Fibroblast of peridontal ligament (primary cell): ENCODE measurements at regions not wholly inside any gene's neighbourhood (a gene's known extent, or its start where the extent isn't known, plus 50 kb on each side); places are given as distances from the start of the nearest gene placed in this dataset.
"Not testable (repeated sequence)": the region's sequence is repeated elsewhere in the genome, so short reads cannot be mapped to it uniquely, and the experiment has no call there.

Experiments
- DNase-seq: peaks from one replicate; pipeline ENCODE4 v3.0.0-alpha.2; 2010; ENCODE audit errors: extremely low read depth

GRCh38 chr12:20040831-20041230, 327.5 kb upstream of the PDE3A start:
- peak; percentile 8 for DNase-seq

DNA sequence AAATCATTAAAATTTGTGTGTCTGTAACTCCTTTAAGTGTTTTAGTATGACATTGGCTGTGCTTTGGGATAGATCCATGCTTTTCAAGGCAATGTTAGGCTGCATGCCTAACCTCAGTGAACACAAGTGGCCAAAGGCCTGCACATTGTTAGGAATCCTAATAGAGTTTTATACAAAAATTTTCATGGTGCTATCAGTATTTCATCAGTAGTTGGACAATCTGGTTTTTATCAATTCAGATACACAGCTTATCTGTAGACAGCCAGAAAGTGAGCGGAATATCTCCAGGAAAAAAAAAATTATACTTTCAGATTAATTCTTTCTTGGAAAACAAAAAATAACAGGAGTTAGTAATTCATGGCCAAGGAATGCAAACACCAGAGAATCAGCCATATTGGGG, 324.0 kb upstream of the PDE3A start:
- DNase-seq: no peak

DNA sequence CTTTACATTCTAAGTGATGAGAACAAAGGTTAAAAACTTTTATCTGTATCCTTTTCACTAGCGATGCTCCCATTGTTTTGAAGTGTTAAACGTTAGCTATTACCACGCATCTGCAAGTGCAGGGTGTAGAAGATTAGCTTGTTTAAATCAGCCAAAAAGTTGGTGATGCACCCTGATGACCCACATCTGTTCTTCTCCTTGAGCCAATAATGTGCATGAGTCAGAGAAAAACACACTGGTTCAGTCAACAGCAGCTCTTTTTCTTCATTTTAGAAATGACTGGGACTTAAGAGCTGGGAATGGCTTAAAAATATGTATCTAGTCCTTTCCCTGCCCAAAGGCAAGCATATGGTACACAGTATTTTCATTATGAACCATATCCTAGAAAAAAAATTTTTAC, 323.5 kb upstream of the PDE3A start:
- peak; percentile 61 for DNase-seq

- DNase-seq: no peak
Measured at GRCh38 chr12:20047901-20048300, 320.4 kb upstream of the PDE3A start.

DNA sequence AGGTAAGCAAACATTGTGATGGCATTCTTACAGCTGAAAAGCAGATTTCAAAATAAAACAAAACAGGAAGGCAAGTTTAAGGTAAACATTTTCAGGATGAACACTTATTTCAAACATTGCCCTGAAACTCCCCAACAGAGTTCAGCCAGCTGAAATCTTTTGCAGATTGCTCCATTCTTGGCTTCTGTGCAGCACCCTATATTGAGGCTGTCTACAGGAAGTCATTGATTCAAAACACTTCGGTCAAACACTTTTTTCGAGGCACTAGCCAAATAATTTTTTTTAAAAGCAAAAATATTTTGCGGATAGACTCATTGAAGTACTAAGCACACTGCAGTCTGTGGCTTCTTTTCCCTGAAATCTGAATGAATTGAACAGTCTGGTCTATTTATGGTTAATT, 318.1 kb upstream of the PDE3A start:
- peak; percentile 23 for DNase-seq

GRCh38 chr12:20053782-20054181, 314.6 kb upstream of the PDE3A start:
- DNase-seq: no peak

GRCh38 chr12:20055856-20056255, 312.5 kb upstream of the PDE3A start:
- no peak for DNase-seq

- no peak for DNase-seq
Measured at GRCh38 chr12:20057398-20057797, 310.9 kb upstream of the PDE3A start.

DNA sequence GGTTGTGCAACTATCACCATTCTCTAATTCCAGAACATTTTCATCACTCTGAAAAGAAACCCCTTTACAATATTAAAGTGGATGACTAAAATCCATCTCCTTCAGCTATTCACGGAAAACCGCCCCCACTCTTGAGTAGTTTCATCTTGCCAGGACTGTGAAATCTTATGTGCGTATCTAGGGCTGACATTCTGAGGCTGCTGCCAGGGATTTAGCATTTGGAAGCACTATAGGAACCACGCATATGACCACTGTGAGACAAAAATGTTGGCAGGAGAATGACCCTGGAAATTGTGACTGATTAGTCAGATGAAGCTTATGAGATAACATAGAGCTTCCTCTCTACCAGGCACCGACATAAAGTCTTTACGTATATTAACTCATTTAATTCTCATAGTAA, 305.2 kb upstream of the PDE3A start:
- DNase-seq: peak; percentile 7

GRCh38 chr12:20077618-20078017, 290.7 kb upstream of the PDE3A start:
- no peak for DNase-seq

GRCh38 chr12:20089077-20089476, 279.3 kb upstream of the PDE3A start:
- no peak for DNase-seq

- not testable (repeated sequence) for DNase-seq
Measured at GRCh38 chr12:20093190-20093810, 275.0 kb upstream of the PDE3A start.

- peak; percentile 2 for DNase-seq
Measured at GRCh38 chr12:20096430-20096829, 271.9 kb upstream of the PDE3A start.

DNA sequence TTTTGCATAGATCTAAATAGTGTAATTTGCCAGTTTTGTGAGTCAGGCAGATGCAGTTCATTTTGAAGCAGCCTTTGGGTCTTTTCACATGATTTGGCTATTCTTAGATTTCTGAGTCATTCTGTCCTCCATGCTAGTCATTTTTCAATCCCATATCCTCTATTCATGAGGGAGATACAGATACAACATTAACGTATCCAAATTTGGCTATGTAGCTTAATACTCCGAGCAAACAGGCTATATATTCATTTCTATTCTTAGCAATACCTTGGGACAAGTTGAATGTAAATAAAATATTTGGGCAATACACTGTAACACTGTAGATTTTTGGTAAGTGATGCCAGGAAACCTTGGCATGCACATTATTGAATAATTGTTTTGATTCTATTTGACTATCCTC, 270.7 kb upstream of the PDE3A start:
- peak; percentile 78 for DNase-seq

- DNase-seq: no peak
Measured at GRCh38 chr12:20099395-20100183, 268.7 kb upstream of the PDE3A start.

DNA sequence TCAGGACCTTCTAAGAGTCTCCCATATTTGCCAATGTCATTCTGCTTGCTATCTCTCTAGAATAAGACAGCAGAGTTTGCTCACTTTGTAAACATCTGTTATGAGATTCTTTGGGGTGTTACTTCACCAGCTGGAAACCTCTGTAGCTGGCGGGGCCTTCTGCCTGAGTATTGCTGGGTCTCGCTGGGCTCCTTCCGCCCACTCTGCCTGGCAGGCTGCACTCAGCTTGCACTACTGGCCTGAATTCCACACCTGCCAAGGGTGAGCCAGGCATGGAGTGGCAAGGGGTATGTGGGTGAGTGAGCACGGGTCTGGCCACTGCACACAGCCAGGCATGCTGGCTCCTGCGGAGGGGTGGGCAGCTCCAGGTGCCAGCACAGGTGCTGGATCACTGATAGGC, 267.3 kb upstream of the PDE3A start:
- DNase-seq: no peak

DNA sequence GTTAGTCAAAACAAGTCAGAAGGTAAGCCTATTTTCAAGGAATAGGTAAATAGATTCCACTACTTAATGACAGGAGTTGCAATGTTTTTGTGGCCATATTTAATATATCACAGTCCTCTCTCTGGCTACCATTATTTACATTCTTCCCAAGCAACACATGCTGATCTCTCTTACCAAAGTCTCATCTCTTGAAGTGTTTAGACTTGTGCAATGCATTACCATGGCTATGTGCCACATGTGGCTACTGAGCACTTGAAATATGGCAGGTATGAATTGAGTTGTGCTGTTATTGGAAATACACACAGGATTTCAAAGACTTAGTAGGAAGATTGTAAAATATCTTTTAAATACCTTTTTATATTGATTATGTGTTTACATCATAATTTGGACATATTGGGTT, 262.4 kb upstream of the PDE3A start:
- DNase-seq: peak; percentile 45

DNA sequence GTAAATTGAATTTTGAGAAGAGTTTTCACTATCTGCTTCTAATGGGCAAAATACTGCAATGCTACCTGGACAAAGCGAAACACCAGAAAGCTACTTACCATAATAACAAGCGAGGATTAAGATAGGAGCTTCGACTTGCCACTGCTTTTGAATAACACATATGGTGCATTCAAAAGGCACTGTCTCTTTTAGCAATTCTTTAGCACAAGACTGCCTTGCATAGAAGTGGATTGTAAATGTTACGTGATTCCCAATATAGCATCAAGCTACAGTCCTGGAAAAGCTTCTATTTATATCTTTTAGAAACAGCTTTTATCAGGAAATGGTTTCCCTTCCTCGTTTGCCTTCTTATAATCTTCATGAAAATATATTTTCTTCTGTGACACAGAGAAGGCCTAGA, 258.7 kb upstream of the PDE3A start:
- no peak for DNase-seq

DNA sequence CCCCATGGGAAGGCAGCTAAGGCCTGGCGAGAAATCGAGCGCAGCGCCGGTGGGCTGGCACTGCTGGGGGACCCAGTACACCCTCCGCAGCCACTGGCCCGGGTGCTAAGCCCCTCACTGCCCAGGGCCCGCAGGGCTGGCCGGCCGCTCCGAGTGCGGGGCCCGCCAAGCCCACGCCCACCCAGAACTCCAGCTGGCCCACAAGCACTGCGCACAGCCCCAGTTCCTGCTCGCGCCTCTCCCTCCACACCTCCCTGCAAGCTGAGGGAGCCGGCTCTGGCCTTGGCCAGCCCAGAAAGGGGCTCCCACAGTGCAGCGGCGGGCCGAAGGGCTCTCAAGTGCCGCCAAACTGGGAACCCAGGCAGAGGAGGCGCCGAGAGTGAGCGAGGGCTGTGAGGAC, 253.0 kb upstream of the PDE3A start:
- not testable (repeated sequence) for DNase-seq

DNA sequence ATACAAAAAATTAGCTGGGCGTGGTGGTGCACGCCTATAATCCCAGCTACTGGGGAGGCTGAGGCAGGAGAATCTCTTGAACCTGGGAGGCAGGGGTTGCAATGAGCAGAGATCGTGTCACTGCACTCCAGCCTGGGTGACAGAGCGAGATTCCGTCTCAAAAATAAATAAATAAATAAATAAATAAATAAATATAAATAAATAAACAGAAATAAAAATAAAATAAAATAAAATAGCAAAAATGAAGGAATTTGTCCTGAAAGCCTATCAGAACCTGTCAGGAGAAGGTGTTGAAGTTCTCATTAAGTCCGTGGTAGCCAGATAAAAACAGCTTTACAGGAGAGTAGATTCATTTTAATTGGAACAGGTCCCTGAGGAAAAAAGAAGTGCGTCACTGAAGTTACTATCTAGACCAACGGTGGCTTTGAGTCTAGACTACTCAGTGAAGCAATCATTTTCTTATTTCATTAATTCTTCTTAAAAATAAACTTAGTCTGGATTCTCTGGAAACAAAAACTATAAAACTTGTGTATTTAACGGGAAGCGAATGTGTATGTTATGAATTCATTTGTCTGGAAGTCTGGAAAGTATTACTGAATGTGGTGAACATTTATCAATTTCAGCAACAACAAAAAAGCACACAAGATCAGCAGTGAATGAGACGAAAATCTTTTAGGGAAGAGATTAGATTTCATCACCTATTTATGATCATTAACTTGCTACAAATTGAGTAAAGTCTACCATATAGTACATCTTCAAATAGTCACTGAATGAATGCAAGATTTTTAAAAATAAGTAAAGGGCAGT, 248.5 kb upstream of the PDE3A start:
- DNase-seq: no peak

- DNase-seq: no peak
Measured at GRCh38 chr12:20120403-20120725, 248.0 kb upstream of the PDE3A start.

- DNase-seq: no peak
Measured at GRCh38 chr12:20122274-20122673, 246.1 kb upstream of the PDE3A start.

- DNase-seq: no peak
Measured at GRCh38 chr12:20123465-20123864, 244.9 kb upstream of the PDE3A start.
